HFF-Myc (cell line): ENCODE measurements at regions not wholly inside any gene's neighbourhood (a gene's known extent, or its start where the extent isn't known, plus 50 kb on each side); places are given as distances from the start of the nearest gene placed in this dataset.
"Not testable (repeated sequence)": the region's sequence is repeated elsewhere in the genome, so short reads cannot be mapped to it uniquely, and the experiment has no call there.

Experiments
- DNase-seq: peaks from one replicate; pipeline ENCODE4 v3.0.0-alpha.2; 2011; ENCODE audit warnings: low read depth; ENCODE audit errors: extremely low read depth
- H3K4me3 ChIP-seq: replicated peaks from 2 replicates; pipeline ENCODE4 v1.5.1; 2011; ENCODE audit warnings: low read depth, mild to moderate bottlenecking, control low read depth, low read length
- CTCF ChIP-seq: IDR thresholded peaks from 2 replicates; pipeline ENCODE4 v1.5.1; 2012; ENCODE audit warnings: mild to moderate bottlenecking, low read depth, low read length, control low read depth; ENCODE audit errors: missing control alignments

- H3K4me3 ChIP-seq = no peak overlapping the region
- DNase-seq = no peak
- TF ChIP-seq CTCF = no peak
Measured at GRCh38 chr17:71802663-71803062, 318.2 kb upstream of the SOX9 start.

GRCh38 chr17:71803656-71804284 is 317.1 kb upstream of the SOX9 start:
- H3K4me3 ChIP-seq = no peak overlapping the region
- TF ChIP-seq CTCF = no peak
- no peak for DNase-seq

- TF ChIP-seq CTCF = no peak
- DNase-seq = no peak
- H3K4me3 ChIP-seq = no peak overlapping the region
Measured at GRCh38 chr17:71809537-71809936, 311.3 kb upstream of the SOX9 start.

- DNase-seq = not testable (repeated sequence)
Measured at GRCh38 chr17:71813861-71814260, 307.0 kb upstream of the SOX9 start.

GRCh38 chr17:71821511-71821910 is 299.3 kb upstream of the SOX9 start:
- TF ChIP-seq CTCF = no peak
- no peak for DNase-seq
- no peak overlapping the region for H3K4me3 ChIP-seq

More at GRCh38 chr17:71813861-71814260, 307.0 kb upstream of the SOX9 start:
- not testable (repeated sequence) for H3K4me3 ChIP-seq

GRCh38 chr17:71824671-71825070 is 296.1 kb upstream of the SOX9 start:
- DNase-seq = no peak
- no peak overlapping the region for H3K4me3 ChIP-seq
- TF ChIP-seq CTCF = no peak

- no peak for DNase-seq
- no peak overlapping the region for H3K4me3 ChIP-seq
- TF ChIP-seq CTCF = no peak
Measured at GRCh38 chr17:71825687-71826086, 295.1 kb upstream of the SOX9 start.
